Endodermal cell (in vitro differentiated cells): ENCODE measurements at regions not wholly inside any gene's neighbourhood (a gene's known extent, or its start where the extent isn't known, plus 50 kb on each side); places are given as distances from the start of the nearest gene placed in this dataset.

Experiments used
- DNase-seq: peaks from one replicate; pipeline ENCODE4 v3.0.0-alpha.2; 2017
- H3K27ac ChIP-seq: 2 replicates; pipeline ENCODE4 v1.5.1; 2013; ENCODE audit warnings: mild to moderate bottlenecking, low read depth, low read length, moderate library complexity
- H3K27me3 ChIP-seq: 2 replicates; pipeline ENCODE4 v1.6.1; 2013; ENCODE audit warnings: mild to moderate bottlenecking, low read length, moderate library complexity; ENCODE audit not compliant: insufficient read depth, control insufficient read depth, poor library complexity, severe bottlenecking
- H3K36me3 ChIP-seq: 2 replicates; pipeline ENCODE4 v1.7.0; 2013; ENCODE audit warnings: mild to moderate bottlenecking, low read length, moderate library complexity; ENCODE audit not compliant: control insufficient read depth, insufficient read depth
- H3K4me1 ChIP-seq: one replicate; pipeline ENCODE4 v1.7.0; 2013; ENCODE audit warnings: low read length; ENCODE audit not compliant: control insufficient read depth, insufficient read depth
- H3K4me3 ChIP-seq: 2 replicates; pipeline ENCODE4 v1.5.1; 2013; ENCODE audit warnings: mild to moderate bottlenecking, low read length, moderate library complexity
- H3K9ac ChIP-seq: 2 replicates; pipeline ENCODE4 v1.6.1; 2013; ENCODE audit warnings: mild to moderate bottlenecking, low read length, moderate library complexity; ENCODE audit not compliant: poor library complexity, severe bottlenecking; ENCODE audit errors: extremely low read depth
- H3K9me3 ChIP-seq: 2 replicates; pipeline ENCODE4 v1.6.1; 2013; ENCODE audit warnings: mild to moderate bottlenecking, low read length, moderate library complexity; ENCODE audit not compliant: control insufficient read depth
- H3K27ac Mint-ChIP-seq: 2 replicates; pipeline ENCODE4 v1.8.0; 2020; ENCODE audit warnings: mixed read lengths
- H3K27me3 Mint-ChIP-seq: 2 replicates; pipeline ENCODE4 v1.8.0; 2021; ENCODE audit warnings: mild to moderate bottlenecking, mixed read lengths; ENCODE audit not compliant: insufficient read depth
- H3K36me3 Mint-ChIP-seq: 2 replicates; pipeline ENCODE4 v1.8.0; 2020; ENCODE audit warnings: low read depth, mixed read lengths
- H3K4me1 Mint-ChIP-seq: 2 replicates; pipeline ENCODE4 v1.8.0; 2020; ENCODE audit warnings: mixed read lengths
- H3K4me3 Mint-ChIP-seq: 2 replicates; pipeline ENCODE4 v1.8.0; 2020; ENCODE audit warnings: mild to moderate bottlenecking, moderate library complexity, mixed read lengths
- H3K9me3 Mint-ChIP-seq: 2 replicates; pipeline ENCODE4 v1.8.0; 2020; ENCODE audit warnings: mild to moderate bottlenecking, mixed read lengths
- WGBS, 2 experiments: methylation state at CpG; one replicate each; pipeline versions ENCODE4 v1.1.5 to v1.1.7; 2013; ENCODE audit warnings: missing lambda C conversion rate in 2 of 2, mixed read lengths in 1 of 2; ENCODE audit not compliant: insufficient coverage in 1 of 2, insufficient read length in 1 of 2; 5-methylcytosine and 5-hydroxymethylcytosine counted together
- TF ChIP-seq, protein P1 (sequence below): fragments of 200-600 bp; sonication (generic); conservative IDR thresholded peaks from 2 replicates; pipeline ENCODE4 v1.5.0; 2021; ENCODE audit warnings: antibody characterized with exemption, mild to moderate bottlenecking

DNA sequence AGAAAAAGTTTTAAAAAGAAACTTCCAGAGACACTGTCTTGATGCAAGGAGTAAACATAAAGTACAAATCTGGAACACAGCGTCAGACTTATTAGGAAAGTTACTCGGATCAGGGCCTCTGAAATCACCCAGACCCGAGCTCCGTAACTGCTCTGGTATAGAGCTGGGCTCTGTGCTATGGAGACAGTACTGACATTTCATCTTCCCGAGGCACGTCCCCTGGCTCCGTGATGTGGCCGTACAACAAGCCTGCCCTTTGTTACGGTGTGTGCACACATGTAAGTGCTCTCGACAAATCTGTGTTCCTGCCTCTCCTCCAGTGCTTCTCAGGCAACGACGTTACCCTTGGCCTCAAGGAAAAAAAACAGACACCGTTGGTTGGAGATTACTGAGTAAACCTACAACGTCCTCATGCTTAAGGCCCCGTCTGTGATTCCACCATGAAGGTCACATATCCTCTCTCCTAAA lies 107.0 kb upstream of the IRF2BP2 start:
- H3K27me3 Mint-ChIP-seq: no peaks in the 10 kb centered on the region
- Histone ChIP-seq H3K27ac (no peak overlapping the region), H3K9ac (no peak overlapping the region), H3K4me3 (no peak overlapping the region), H3K4me1 (peaks cover 19% of the 10 kb centered on the region), H3K9me3 (no peaks in the 10 kb centered on the region), H3K36me3 (no peaks in the 10 kb centered on the region), H3K27me3 (no peaks in the 10 kb centered on the region)
- peaks cover 49% of the 10 kb centered on the region for H3K4me1 Mint-ChIP-seq
- H3K4me3 Mint-ChIP-seq: no peak overlapping the region
- TF ChIP-seq, protein P1, sequence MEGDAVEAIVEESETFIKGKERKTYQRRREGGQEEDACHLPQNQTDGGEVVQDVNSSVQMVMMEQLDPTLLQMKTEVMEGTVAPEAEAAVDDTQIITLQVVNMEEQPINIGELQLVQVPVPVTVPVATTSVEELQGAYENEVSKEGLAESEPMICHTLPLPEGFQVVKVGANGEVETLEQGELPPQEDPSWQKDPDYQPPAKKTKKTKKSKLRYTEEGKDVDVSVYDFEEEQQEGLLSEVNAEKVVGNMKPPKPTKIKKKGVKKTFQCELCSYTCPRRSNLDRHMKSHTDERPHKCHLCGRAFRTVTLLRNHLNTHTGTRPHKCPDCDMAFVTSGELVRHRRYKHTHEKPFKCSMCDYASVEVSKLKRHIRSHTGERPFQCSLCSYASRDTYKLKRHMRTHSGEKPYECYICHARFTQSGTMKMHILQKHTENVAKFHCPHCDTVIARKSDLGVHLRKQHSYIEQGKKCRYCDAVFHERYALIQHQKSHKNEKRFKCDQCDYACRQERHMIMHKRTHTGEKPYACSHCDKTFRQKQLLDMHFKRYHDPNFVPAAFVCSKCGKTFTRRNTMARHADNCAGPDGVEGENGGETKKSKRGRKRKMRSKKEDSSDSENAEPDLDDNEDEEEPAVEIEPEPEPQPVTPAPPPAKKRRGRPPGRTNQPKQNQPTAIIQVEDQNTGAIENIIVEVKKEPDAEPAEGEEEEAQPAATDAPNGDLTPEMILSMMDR: no peak
- H3K27ac Mint-ChIP-seq: peak overlapping the region; percentile 67
- 87 to 93% methylated on average over 15 of the region's 15 CpGs for WGBS, 2 experiments
- no peaks in the 10 kb centered on the region for H3K36me3 Mint-ChIP-seq
- no peak for DNase-seq
- H3K9me3 Mint-ChIP-seq: no peaks in the 10 kb centered on the region

DNA sequence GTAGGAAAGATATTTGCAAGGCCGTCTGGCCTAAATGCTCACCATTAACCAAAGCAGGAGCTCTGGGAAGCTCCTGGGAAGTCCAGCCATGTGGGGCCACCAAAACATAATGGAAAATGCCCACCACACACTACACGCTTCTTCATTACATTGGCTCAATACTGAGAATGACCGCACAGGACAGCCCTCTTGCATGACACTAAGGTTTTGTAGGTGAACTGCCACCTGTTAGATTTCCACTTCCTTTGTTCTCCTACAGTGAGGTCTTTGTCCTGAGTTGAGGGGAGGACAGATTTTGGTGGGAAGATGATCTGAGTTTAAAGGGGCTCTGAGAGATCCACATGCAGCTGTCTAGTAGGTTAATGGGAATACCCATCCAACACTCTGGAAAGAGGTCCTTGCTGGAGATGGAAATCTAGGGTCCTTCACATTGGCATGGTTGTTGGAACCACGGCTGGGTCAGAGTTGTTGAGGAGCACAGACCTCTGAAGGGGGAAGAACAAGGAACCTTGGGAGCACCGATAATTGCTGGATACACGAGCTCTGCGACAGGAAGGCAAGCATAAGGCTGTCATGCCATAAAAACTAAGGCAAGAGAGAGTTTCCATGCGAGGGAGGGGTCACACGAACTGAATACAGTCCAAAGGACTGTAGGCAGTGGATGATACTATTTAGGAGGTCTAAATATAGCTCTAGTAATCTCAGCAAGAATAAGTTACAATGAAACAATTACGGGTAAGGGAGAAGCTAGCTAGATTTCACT lies 105.5 kb upstream of the IRF2BP2 start:
- no peak overlapping the region for H3K27ac ChIP-seq
- WGBS, 2 experiments: 94 to 98% methylated on average over 8 to 10 of the region's 10 CpGs
- Mint-ChIP-seq H3K4me3 (no peak overlapping the region), H3K36me3 (no peaks in the 10 kb centered on the region), H3K4me1 (peaks cover 39% of the 10 kb centered on the region), H3K27ac (no peak overlapping the region), H3K9me3 (no peaks in the 10 kb centered on the region), H3K27me3 (no peaks in the 10 kb centered on the region)
- DNase-seq: no peak
- no peak overlapping the region for H3K4me3 ChIP-seq
- H3K36me3 ChIP-seq: no peaks in the 10 kb centered on the region
- H3K9ac ChIP-seq: no peak overlapping the region
- no peaks in the 10 kb centered on the region for H3K9me3 ChIP-seq
- TF ChIP-seq, protein P1: no peak
- H3K27me3 ChIP-seq: no peaks in the 10 kb centered on the region
- peaks cover 25% of the 10 kb centered on the region for H3K4me1 ChIP-seq

DNA sequence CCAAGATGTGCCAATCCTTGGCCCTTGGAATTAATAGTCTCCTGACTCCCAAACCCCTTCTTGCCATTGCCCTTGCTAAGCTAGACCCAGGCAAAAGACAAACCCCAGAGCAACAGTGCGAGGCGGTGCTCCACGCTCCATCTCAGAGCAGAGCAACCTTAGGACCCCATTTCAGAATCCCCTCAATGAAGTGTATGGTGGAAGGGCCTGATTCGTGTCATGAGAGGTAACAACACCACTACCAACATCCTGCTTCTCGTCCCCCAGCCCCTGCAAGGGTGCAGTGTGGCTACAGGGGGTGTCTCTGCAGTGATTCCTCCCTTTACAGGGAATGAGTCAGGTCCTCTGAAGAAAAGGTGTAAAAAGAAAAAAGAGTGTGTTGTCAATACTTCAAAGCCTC lies 103.9 kb upstream of the IRF2BP2 start:
- H3K36me3 ChIP-seq: no peaks in the 10 kb centered on the region
- no peaks in the 10 kb centered on the region for H3K27me3 ChIP-seq
- 92% methylated on average over 5 of the region's 5 CpGs; no CpG with 5 or more reads in 1 of the 2 experiments for WGBS, 2 experiments
- no peak overlapping the region for H3K27ac Mint-ChIP-seq
- TF ChIP-seq, protein P1: no peak
- H3K27me3 Mint-ChIP-seq: no peaks in the 10 kb centered on the region
- no peaks in the 10 kb centered on the region for H3K36me3 Mint-ChIP-seq
- H3K4me1 Mint-ChIP-seq: peaks cover 27% of the 10 kb centered on the region
- H3K4me3 Mint-ChIP-seq: no peak overlapping the region
- H3K9ac ChIP-seq: no peak overlapping the region
- no peaks in the 10 kb centered on the region for H3K9me3 Mint-ChIP-seq
- DNase-seq: no peak
- H3K9me3 ChIP-seq: peaks cover under 1% of the 10 kb centered on the region
- no peak overlapping the region for H3K4me3 ChIP-seq
- H3K4me1 ChIP-seq: peaks cover 21% of the 10 kb centered on the region
- H3K27ac ChIP-seq: no peak overlapping the region
